Esophagus muscularis mucosa (tissue), 4 donors: ENCODE measurements at regions not wholly inside any gene's neighbourhood (a gene's known extent, or its start where the extent isn't known, plus 50 kb on each side); places are given as distances from the start of the nearest gene placed in this dataset.

ENCODE experiments used
- DNase-seq: peaks from one replicate; pipeline ENCODE4 v3.0.0-alpha.2; 2017; ENCODE audit errors: extremely low spot score
- H3K27ac ChIP-seq, 4 donors: fragments of 200-600 bp; sonication (generic); replicated peaks in 1 of 4; 1 replicate in 3 of 4; 2 replicates in 1 of 4; pipeline ENCODE4 v1.5.1; 2016 to 2019; ENCODE audit warnings: mild to moderate bottlenecking in 1 of 4
- H3K27me3 ChIP-seq, 4 donors: fragments of 200-600 bp; sonication (generic); one replicate each; pipeline versions ENCODE4 v1.5.1 to v1.6.0; 2016 to 2019
- H3K36me3 ChIP-seq, 4 donors: fragments of 200-600 bp; sonication (generic); one replicate each; pipeline ENCODE4 v1.5.1; 2016 to 2019
- H3K4me1 ChIP-seq, 4 donors: fragments of 200-600 bp; sonication (generic); one replicate each; pipeline ENCODE4 v1.5.1; 2016 to 2019
- H3K4me3 ChIP-seq, 4 donors: fragments of 200-600 bp; sonication (generic); 1 replicate in 2 of 4; 2 replicates in 2 of 4; pipeline ENCODE4 v1.5.1; 2016 to 2019; ENCODE audit warnings: mild to moderate bottlenecking in 4 of 4, moderate library complexity in 1 of 4
- H3K9me3 ChIP-seq, 4 donors: fragments of 200-600 bp; sonication (generic); 1 replicate in 3 of 4; 2 replicates in 1 of 4; pipeline ENCODE4 v1.5.1; 2016 to 2019
- EP300 ChIP-seq: sonication (generic); formaldehyde crosslinking; IDR thresholded peaks from one replicate; pipeline ENCODE4 v1.6.1; 2017; ENCODE audit warnings: antibody characterized with exemption
- POLR2A ChIP-seq: fragments of 450-650 bp; IDR thresholded peaks from one replicate; pipeline ENCODE4 v1.6.1; 2017; ENCODE audit warnings: antibody characterized with exemption, moderate library complexity, mild to moderate bottlenecking, low read depth
- POLR2AphosphoS5 ChIP-seq, 2 donors: sonication (generic); formaldehyde crosslinking; IDR thresholded peaks; one replicate each; pipeline ENCODE4 v1.6.1; 2017; ENCODE audit warnings: antibody characterized with exemption in 2 of 2
- WGBS: methylation state at CpG from one replicate; pipeline ENCODE4 v1.1.5; 2018; 5-methylcytosine and 5-hydroxymethylcytosine counted together
- intact Hi-C: fragments of 100-400 bp; cut with DNase I; formaldehyde crosslinking; loops from one replicate; pipeline ENCODE4 v1.15.1; 2023
- TF ChIP-seq, protein P1 (sequence below), 3 experiments: fragments of 200-600 bp in 2 of 3; fragments of 450-650 bp in 1 of 3; sonication (generic) in 2 of 3; IDR thresholded peaks; one replicate each; pipeline ENCODE4 v1.5.1; 2017 to 2019; ENCODE audit warnings: antibody characterized with exemption in 3 of 3, mild to moderate bottlenecking in 2 of 3, moderate library complexity in 1 of 3

- 77% methylated on average over 2 of the region's 2 CpGs for WGBS
- Histone ChIP-seq H3K27me3 (no peaks in the 10 kb centered on the region), H3K36me3 (no peaks in the 10 kb centered on the region), H3K9me3 (no peaks in the 10 kb centered on the region), H3K4me1 (no peaks in the 10 kb centered on the region), H3K4me3 (no peak overlapping the region), H3K27ac (no peak overlapping the region)
- no peak for DNase-seq
- intact Hi-C loops: no loop called here
- TF ChIP-seq, protein P1, sequence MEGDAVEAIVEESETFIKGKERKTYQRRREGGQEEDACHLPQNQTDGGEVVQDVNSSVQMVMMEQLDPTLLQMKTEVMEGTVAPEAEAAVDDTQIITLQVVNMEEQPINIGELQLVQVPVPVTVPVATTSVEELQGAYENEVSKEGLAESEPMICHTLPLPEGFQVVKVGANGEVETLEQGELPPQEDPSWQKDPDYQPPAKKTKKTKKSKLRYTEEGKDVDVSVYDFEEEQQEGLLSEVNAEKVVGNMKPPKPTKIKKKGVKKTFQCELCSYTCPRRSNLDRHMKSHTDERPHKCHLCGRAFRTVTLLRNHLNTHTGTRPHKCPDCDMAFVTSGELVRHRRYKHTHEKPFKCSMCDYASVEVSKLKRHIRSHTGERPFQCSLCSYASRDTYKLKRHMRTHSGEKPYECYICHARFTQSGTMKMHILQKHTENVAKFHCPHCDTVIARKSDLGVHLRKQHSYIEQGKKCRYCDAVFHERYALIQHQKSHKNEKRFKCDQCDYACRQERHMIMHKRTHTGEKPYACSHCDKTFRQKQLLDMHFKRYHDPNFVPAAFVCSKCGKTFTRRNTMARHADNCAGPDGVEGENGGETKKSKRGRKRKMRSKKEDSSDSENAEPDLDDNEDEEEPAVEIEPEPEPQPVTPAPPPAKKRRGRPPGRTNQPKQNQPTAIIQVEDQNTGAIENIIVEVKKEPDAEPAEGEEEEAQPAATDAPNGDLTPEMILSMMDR (IDR thresholded peaks at IDR 0.05): no peak
- TF ChIP-seq EP300: no peak
- no peak for TF ChIP-seq POLR2A
- TF ChIP-seq POLR2AphosphoS5 (IDR thresholded peaks at IDR 0.05): no peak
Measured at GRCh38 chr10:88111294-88111693, 247.9 kb downstream of the PTEN start.

GRCh38 chr10:88113232-88113631 is 249.8 kb downstream of the PTEN start:
- Histone ChIP-seq H3K27me3 (no peaks in the 10 kb centered on the region), H3K27ac (no peak overlapping the region), H3K36me3 (no peaks in the 10 kb centered on the region), H3K4me3 (no peak overlapping the region), H3K9me3 (no peaks in the 10 kb centered on the region), H3K4me1 (no peaks in the 10 kb centered on the region)
- intact Hi-C loops: no loop called here
- no peak for TF ChIP-seq POLR2A
- TF ChIP-seq, protein P1 (IDR thresholded peaks at IDR 0.05): no peak
- TF ChIP-seq EP300: no peak
- peak; percentile 81 for DNase-seq
- WGBS: 71% methylated on average over 1 of the region's 1 CpG

DNA sequence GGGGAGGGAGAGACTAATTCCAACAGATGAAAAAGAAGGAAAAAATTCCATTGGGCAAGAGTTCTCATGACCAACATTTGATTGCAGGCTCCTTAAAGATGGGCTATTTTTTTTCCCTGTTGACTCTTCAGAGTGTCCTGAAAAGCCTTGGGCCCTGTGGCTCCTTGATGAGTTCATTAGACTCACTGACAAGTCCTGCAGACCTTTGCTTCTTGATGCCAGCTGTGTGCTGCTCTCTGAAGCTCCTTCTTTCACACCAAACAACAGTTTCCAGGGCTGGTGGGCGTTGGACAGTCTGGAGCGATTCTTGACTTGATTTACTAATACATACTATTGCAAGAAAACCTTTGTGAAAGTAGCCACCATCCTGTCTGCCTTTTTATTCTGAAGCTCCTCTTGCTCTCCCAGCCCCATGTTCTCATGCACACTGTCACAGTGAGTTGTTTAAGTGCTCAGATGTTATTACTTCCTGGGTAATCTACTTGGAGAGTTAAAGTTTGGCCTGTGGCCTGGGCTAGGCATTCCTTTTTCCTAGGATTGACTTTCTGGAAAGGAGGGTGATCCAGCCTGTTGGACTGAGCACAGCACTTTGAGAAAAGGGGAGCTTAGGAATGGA is 250.3 kb downstream of the PTEN start:
- Histone ChIP-seq H3K4me1 (no peaks in the 10 kb centered on the region), H3K27me3 (no peaks in the 10 kb centered on the region), H3K9me3 (no peaks in the 10 kb centered on the region), H3K27ac (no peak overlapping the region), H3K36me3 (no peaks in the 10 kb centered on the region), H3K4me3 (no peak overlapping the region)
- no peak for TF ChIP-seq POLR2A
- TF ChIP-seq, protein P1 (IDR thresholded peaks at IDR 0.05): no peak
- no peak for TF ChIP-seq EP300
- TF ChIP-seq POLR2AphosphoS5 (IDR thresholded peaks at IDR 0.05): no peak
- intact Hi-C loops: no loop called here
- peak; percentile 37 for DNase-seq
- 96% methylated on average over 2 of the region's 2 CpGs for WGBS

DNA sequence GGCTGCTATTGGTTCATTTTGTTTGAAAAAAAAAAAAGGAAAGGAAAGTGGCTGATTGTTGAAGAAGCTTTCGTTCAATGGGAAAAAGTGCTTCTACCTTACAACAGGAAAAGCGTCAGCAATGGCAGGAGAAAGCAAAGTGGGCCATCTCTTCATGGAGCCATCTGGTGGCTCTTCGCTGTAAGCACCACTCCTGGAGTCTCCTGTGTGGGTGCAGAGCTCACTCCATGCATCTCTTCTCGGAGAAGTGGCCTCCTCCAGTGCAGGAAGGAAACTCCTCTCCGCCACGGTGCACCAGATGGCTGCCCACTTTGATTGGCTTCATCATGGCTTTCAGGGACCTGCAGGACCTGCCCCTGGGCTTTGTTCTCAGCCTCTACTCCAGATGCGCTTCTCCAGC is 250.9 kb downstream of the PTEN start:
- DNase-seq: peak; percentile 80
- 83% methylated on average over 7 of the region's 7 CpGs for WGBS
- Histone ChIP-seq H3K4me1 (no peaks in the 10 kb centered on the region), H3K27me3 (no peaks in the 10 kb centered on the region), H3K4me3 (no peak overlapping the region), H3K36me3 (no peaks in the 10 kb centered on the region), H3K27ac (no peak overlapping the region), H3K9me3 (no peaks in the 10 kb centered on the region)
- intact Hi-C loops: no loop called here
- TF ChIP-seq POLR2A: no peak
- TF ChIP-seq POLR2AphosphoS5 (IDR thresholded peaks at IDR 0.05): peak in 1 of 2 donors; percentile 24
- TF ChIP-seq, protein P1 (IDR thresholded peaks at IDR 0.05): peak; percentile 44 to 62 (median 45)
- TF ChIP-seq EP300: no peak

DNA sequence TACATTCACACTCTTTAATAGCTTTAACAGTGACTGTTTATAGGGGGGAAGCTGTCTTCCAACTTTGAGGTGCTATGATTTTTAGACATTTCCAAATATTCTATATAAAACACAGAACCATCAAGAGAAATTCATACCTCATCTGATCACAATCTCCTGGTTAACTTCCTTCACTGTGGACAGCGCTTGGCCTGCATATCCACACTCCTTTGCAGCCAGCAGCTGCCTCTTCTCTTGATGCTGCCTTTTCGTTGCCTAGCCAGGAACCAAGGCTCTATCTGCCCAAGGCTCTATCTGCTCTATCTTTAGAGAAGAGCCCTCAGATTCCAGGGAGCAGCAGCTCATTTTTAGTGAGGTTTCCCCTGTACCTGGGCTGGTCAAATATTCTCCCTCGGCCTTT is 252.0 kb downstream of the PTEN start:
- Histone ChIP-seq H3K4me1 (no peaks in the 10 kb centered on the region), H3K36me3 (no peaks in the 10 kb centered on the region), H3K27ac (no peak overlapping the region), H3K4me3 (no peak overlapping the region), H3K27me3 (no peaks in the 10 kb centered on the region), H3K9me3 (no peaks in the 10 kb centered on the region)
- TF ChIP-seq EP300 (no peak), POLR2A (no peak), POLR2AphosphoS5 (IDR thresholded peaks at IDR 0.05) (no peak)
- TF ChIP-seq, protein P1 (IDR thresholded peaks at IDR 0.05): no peak
- 71% methylated on average over 3 of the region's 3 CpGs for WGBS
- intact Hi-C loops: loop anchor here (5.0 kb wide), 1 partner anchor 263 kb away; no protein-coding TSS in a partner anchor
- DNase-seq: no peak
